GM20000 (cell line): ENCODE measurements at regions not wholly inside any gene's neighbourhood (a gene's known extent, or its start where the extent isn't known, plus 50 kb on each side); places are given as distances from the start of the nearest gene placed in this dataset.

Experiments
- DNase-seq: peaks from one replicate; pipeline ENCODE4 v3.0.0; 2012; ENCODE audit warnings: low spot score
- CTCF ChIP-seq: IDR thresholded peaks from 2 replicates; pipeline ENCODE4 v1.5.1; 2012; ENCODE audit warnings: mild to moderate bottlenecking, control low read depth; ENCODE audit errors: extremely low read depth, missing control alignments

GRCh38 chr9:106075960-106076327 is 381.6 kb downstream of the TMEM38B start:
- no peak for DNase-seq
- no peak for TF ChIP-seq CTCF

- no peak for TF ChIP-seq CTCF
- no peak for DNase-seq
Observed at GRCh38 chr9:106076711-106077110, 382.4 kb downstream of the TMEM38B start.

GRCh38 chr9:106077731-106078130 is 383.4 kb downstream of the TMEM38B start:
- no peak for TF ChIP-seq CTCF
- no peak for DNase-seq

- no peak for TF ChIP-seq CTCF
- DNase-seq = no peak
Observed at GRCh38 chr9:106082621-106083020, 388.3 kb downstream of the TMEM38B start.

- TF ChIP-seq CTCF = no peak
- DNase-seq = no peak
Observed at GRCh38 chr9:106084702-106085101, 390.4 kb downstream of the TMEM38B start.

- TF ChIP-seq CTCF = no peak
Observed at GRCh38 chr9:106085479-106085878, 391.1 kb downstream of the TMEM38B start.

GRCh38 chr9:106092083-106092482 is 397.7 kb downstream of the TMEM38B start:
- DNase-seq = no peak
- TF ChIP-seq CTCF = no peak

More at GRCh38 chr9:106085479-106085878, 391.1 kb downstream of the TMEM38B start:
- no peak for DNase-seq
